GM12878 (cell line): ENCODE measurements at regions not wholly inside any gene's neighbourhood (a gene's known extent, or its start where the extent isn't known, plus 50 kb on each side); places are given as distances from the start of the nearest gene placed in this dataset.

Experiments
- ATAC-seq: fragments of 200-7000 bp; cut with Tn5 transposase; 3 replicates; pipeline ENCODE4 v1.9.1; 2020; ENCODE audit warnings: mild to moderate bottlenecking, moderate library complexity
- BruUV-seq: library from RNA; stranded (reverse); fragments of 400-500 nt; replicated peaks from 2 replicates; lab custom pipeline; 2021; lab: Mats Ljungman, UMichigan
- CTCF ChIA-PET: fragments of 300-600 bp; sonication (Branson Sonifier 250); formaldehyde crosslinking; extraction: SDS; loops from one replicate; lab custom pipeline; 2021; ENCODE audit warnings: inconsistent platforms; lab: Yijun Ruan, JAX
- POLR2A ChIA-PET: fragments of 350-600 bp; formaldehyde crosslinking; extraction: SDS; loops from one replicate; lab custom pipeline; 2021; ENCODE audit warnings: inconsistent platforms; lab: Charles Lee
- RAD21 ChIA-PET: fragments of 300-600 bp; sonication (Branson Sonifier 250); formaldehyde crosslinking; loops from one replicate; lab custom pipeline; 2023; ENCODE audit warnings: antibody characterized with exemption; ENCODE audit not compliant: unreplicated experiment; lab: Charles Lee
- SMC1A ChIA-PET: fragments of 300-600 bp; sonication (Branson Sonifier 250); formaldehyde crosslinking; loops from one replicate; lab custom pipeline; 2023; ENCODE audit not compliant: unreplicated experiment, uncharacterized antibody; lab: Charles Lee
- DNase-seq: peaks from one replicate; pipeline ENCODE4 v3.0.0-alpha.2; 2011; ENCODE audit warnings: low read depth, low spot score
- FAIRE-seq: peaks from 3 replicates; lab custom pipeline; 2011; peaks lifted over from hg19 to GRCh38; lab: Jason Lieb, UNC
- H2AFZ ChIP-seq: 2 replicates; pipeline ENCODE4 v1.6.0; 2011; ENCODE audit warnings: low read depth, low read length, control low read depth; ENCODE audit not compliant: control insufficient read depth
- H3K27ac ChIP-seq: 2 replicates; pipeline ENCODE4 v1.5.1; 2011; ENCODE audit warnings: control low read depth; ENCODE audit not compliant: control insufficient read depth, insufficient read depth
- H3K27me3 ChIP-seq, 2 experiments: replicated peaks in 1 of 2; 2 replicates each; pipeline versions ENCODE4 v1.6.0 to v1.6.1; 2011; ENCODE audit warnings: low read length in 1 of 2; ENCODE audit not compliant: control insufficient read depth in 2 of 2, insufficient read depth in 2 of 2
- H3K36me3 ChIP-seq, 2 experiments: 2 replicates each; pipeline ENCODE4 v1.5.1; 2011; ENCODE audit warnings: low read length in 1 of 2; ENCODE audit not compliant: control insufficient read depth in 2 of 2, insufficient read depth in 2 of 2
- H3K4me1 ChIP-seq: 2 replicates; pipeline ENCODE4 v1.6.1; 2011; ENCODE audit warnings: mild to moderate bottlenecking, low read length, moderate library complexity, mixed read lengths; ENCODE audit not compliant: control insufficient read depth, insufficient read depth
- H3K4me2 ChIP-seq: 2 replicates; pipeline ENCODE4 v1.6.0; 2011; ENCODE audit warnings: control low read depth; ENCODE audit not compliant: control insufficient read depth, insufficient read depth
- H3K4me3 ChIP-seq: fragments of 200-600 bp; sonication (generic); 2 replicates; pipeline ENCODE4 v1.5.1; 2016
- H3K79me2 ChIP-seq: 2 replicates; pipeline ENCODE4 v1.6.0; 2011; ENCODE audit warnings: low read length; ENCODE audit not compliant: control insufficient read depth, insufficient read depth
- H3K9ac ChIP-seq: 2 replicates; pipeline ENCODE4 v1.8.0; 2011; ENCODE audit warnings: low read length, control low read depth, mixed read lengths; ENCODE audit not compliant: control insufficient read depth, insufficient read depth
- H3K9me3 ChIP-seq: replicated peaks from 3 replicates; pipeline ENCODE4 v1.5.1; 2011; ENCODE audit warnings: mild to moderate bottlenecking, low read length; ENCODE audit not compliant: control insufficient read depth, insufficient read depth
- H4K20me1 ChIP-seq: 2 replicates; pipeline ENCODE4 v1.6.0; 2011; ENCODE audit not compliant: control insufficient read depth, insufficient read depth
- CHD2 ChIP-seq: IDR thresholded peaks from 2 replicates; pipeline ENCODE4 v1.6.1; 2011; ENCODE audit warnings: low read depth, low read length, improper control_type of control experiment, borderline replicate concordance
- IKZF1 ChIP-seq: fragments of 450-650 bp; conservative IDR thresholded peaks from 2 replicates; pipeline ENCODE4 v1.6.1; 2017; ENCODE audit warnings: antibody characterized with exemption, mild to moderate bottlenecking
- NKRF ChIP-seq: fragments of 450-650 bp; conservative IDR thresholded peaks from 2 replicates; pipeline ENCODE4 v1.6.1; 2017; ENCODE audit warnings: mild to moderate bottlenecking, moderate library complexity
- POU2F2 ChIP-seq: IDR thresholded peaks from 3 replicates; pipeline ENCODE4 v1.6.1; 2011; ENCODE audit warnings: low read depth, mild to moderate bottlenecking, low read length, borderline replicate concordance
- RAD21 ChIP-seq: IDR thresholded peaks from 2 replicates; pipeline ENCODE4 v1.6.1; 2011; ENCODE audit warnings: mild to moderate bottlenecking, low read depth, low read length, moderate library complexity; ENCODE audit not compliant: insufficient read depth
- SIX5 ChIP-seq: IDR thresholded peaks from 2 replicates; pipeline ENCODE4 v1.6.1; 2011; ENCODE audit warnings: mild to moderate bottlenecking, low read depth, low read length, moderate library complexity; ENCODE audit not compliant: severe bottlenecking
- SKIL ChIP-seq: fragments of 450-650 bp; IDR thresholded peaks from 2 replicates; pipeline ENCODE4 v1.6.1; 2017; ENCODE audit warnings: mild to moderate bottlenecking, low read depth, inconsistent platforms; ENCODE audit not compliant: poor library complexity, severe bottlenecking
- SMC3 ChIP-seq: IDR thresholded peaks from 2 replicates; pipeline ENCODE4 v1.6.1; 2011; ENCODE audit warnings: low read length, improper control_type of control experiment, borderline replicate concordance
- SREBF2 ChIP-seq: IDR thresholded peaks from 2 replicates; pipeline ENCODE4 v1.6.1; 2012; ENCODE audit warnings: mild to moderate bottlenecking, low read length
- STAT1 ChIP-seq: fragments of 450-650 bp; conservative IDR thresholded peaks from 2 replicates; pipeline ENCODE4 v1.6.1; 2014; ENCODE audit warnings: antibody characterized with exemption, mild to moderate bottlenecking
- TCF3 ChIP-seq: IDR thresholded peaks from 2 replicates; pipeline ENCODE4 v1.6.1; 2012; ENCODE audit warnings: low read depth, mild to moderate bottlenecking, low read length, borderline replicate concordance; ENCODE audit not compliant: insufficient read depth
- YBX1 ChIP-seq: fragments of 450-650 bp; IDR thresholded peaks from 2 replicates; pipeline ENCODE4 v1.6.1; 2016; ENCODE audit warnings: antibody characterized with exemption
- ZBTB4 ChIP-seq: fragments of 450-650 bp; formaldehyde crosslinking; IDR thresholded peaks from 2 replicates; pipeline ENCODE4 v1.4.0; 2022; ENCODE audit warnings: mild to moderate bottlenecking, moderate library complexity
- WGBS: methylation state at CpG from one replicate; pipeline ENCODE4 v1.1.6; 2016; ENCODE audit warnings: low lambda C conversion rate; ENCODE audit not compliant: insufficient replicate concordance, insufficient coverage; ENCODE audit errors: missing lambda C conversion rate; 5-methylcytosine and 5-hydroxymethylcytosine counted together
- in situ Hi-C: fragments of 300-500 bp; cut with MboI; formaldehyde crosslinking; loops from 9 replicates; pipeline ENCODE4 v1.14.3; 2018; ENCODE audit warnings: mixed read lengths
- intact Hi-C: fragments of 100-400 bp; cut with micrococcal nuclease; formaldehyde crosslinking; loops from one replicate; pipeline ENCODE4 v1.14.2; 2022; ENCODE audit not compliant: unreplicated experiment
- TF ChIP-seq, protein P1 (sequence below), 3 experiments: IDR thresholded peaks in 2 of 3; conservative IDR thresholded peaks in 1 of 3; 2 replicates each; pipeline ENCODE4 v1.5.1; 2011; ENCODE audit warnings: low read depth in 3 of 3, low read length in 3 of 3, mild to moderate bottlenecking in 3 of 3, control low read depth in 2 of 3, moderate library complexity in 2 of 3, inconsistent platforms in 1 of 3, mixed read lengths in 1 of 3; ENCODE audit not compliant: control insufficient read depth in 2 of 3, insufficient read depth in 1 of 3; ENCODE audit errors: extremely low read depth in 1 of 3
- TF ChIP-seq, protein P2 (sequence below): IDR thresholded peaks from 2 replicates; pipeline ENCODE4 v1.6.1; 2011; ENCODE audit warnings: low read depth, mild to moderate bottlenecking, low read length, moderate library complexity, borderline replicate concordance; ENCODE audit errors: extremely low read depth

DNA sequence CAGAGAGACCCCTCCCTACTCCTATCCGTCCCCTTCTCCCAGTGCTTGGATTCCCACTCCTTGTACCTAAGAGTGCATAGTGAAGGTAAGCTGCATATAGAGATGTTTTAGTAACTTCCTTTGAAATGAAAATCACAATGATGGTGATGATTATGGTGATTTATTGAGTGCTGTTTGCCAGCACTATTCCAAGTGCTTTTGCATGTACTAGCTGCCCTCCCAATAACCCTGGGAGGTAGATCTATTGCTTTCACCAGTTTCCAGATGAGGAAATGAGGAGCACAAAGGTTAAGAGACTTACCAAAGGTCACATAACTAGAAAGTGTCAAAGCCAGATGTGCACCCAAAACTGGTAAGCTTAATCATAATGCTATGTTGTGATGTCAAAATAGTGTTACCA is 80.4 kb upstream of the NEUROD6 start:
- H3K27ac ChIP-seq: no peak overlapping the region
- SMC1A ChIA-PET: no interaction called here
- POLR2A ChIA-PET: no interaction called here
- H4K20me1 ChIP-seq: no peaks in the 10 kb centered on the region
- no peaks in the 10 kb centered on the region for H3K9me3 ChIP-seq
- H2AFZ ChIP-seq: no peak overlapping the region
- no peak overlapping the region for H3K9ac ChIP-seq
- CTCF ChIA-PET: interaction anchor here (1.0 to 3.0 kb wide), 3 partner anchors 22 to 308 kb away, joined by 3 to 12 read pairs (median 3); no protein-coding TSS in a partner anchor
- no peaks in the 10 kb centered on the region for H3K36me3 ChIP-seq
- 0% methylated on average over 1 of the region's 1 CpG for WGBS
- intact Hi-C loops (no loop called here), in situ Hi-C loops (no loop called here)
- no peak overlapping the region for H3K4me3 ChIP-seq
- FAIRE-seq: no peak
- RAD21 ChIA-PET: no interaction called here
- no peaks in the 10 kb centered on the region for H3K79me2 ChIP-seq
- H3K4me2 ChIP-seq: no peak overlapping the region
- DNase-seq: no peak
- H3K4me1 ChIP-seq: no peaks in the 10 kb centered on the region
- no peaks in the 10 kb centered on the region for H3K27me3 ChIP-seq
- no TSS peak for BruUV-seq
- no peak for ATAC-seq
- no peak for TF ChIP-seq STAT1
- no peak for TF ChIP-seq TCF3
- no peak for TF ChIP-seq SREBF2
- no peak for TF ChIP-seq ZBTB4 (CRISPR knock-in tag)
- no peak for TF ChIP-seq SIX5
- no peak for TF ChIP-seq RAD21
- no peak for TF ChIP-seq SMC3
- TF ChIP-seq, protein P1, sequence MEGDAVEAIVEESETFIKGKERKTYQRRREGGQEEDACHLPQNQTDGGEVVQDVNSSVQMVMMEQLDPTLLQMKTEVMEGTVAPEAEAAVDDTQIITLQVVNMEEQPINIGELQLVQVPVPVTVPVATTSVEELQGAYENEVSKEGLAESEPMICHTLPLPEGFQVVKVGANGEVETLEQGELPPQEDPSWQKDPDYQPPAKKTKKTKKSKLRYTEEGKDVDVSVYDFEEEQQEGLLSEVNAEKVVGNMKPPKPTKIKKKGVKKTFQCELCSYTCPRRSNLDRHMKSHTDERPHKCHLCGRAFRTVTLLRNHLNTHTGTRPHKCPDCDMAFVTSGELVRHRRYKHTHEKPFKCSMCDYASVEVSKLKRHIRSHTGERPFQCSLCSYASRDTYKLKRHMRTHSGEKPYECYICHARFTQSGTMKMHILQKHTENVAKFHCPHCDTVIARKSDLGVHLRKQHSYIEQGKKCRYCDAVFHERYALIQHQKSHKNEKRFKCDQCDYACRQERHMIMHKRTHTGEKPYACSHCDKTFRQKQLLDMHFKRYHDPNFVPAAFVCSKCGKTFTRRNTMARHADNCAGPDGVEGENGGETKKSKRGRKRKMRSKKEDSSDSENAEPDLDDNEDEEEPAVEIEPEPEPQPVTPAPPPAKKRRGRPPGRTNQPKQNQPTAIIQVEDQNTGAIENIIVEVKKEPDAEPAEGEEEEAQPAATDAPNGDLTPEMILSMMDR (IDR thresholded peaks at IDR 0.05 in 2 of 3, conservative IDR thresholded peaks at IDR 0.05 in 1 of 3; ENCODE audit: control insufficient read depth in 2 of 3, extremely low read depth in 1 of 3, insufficient read depth in 1 of 3, low read depth in 3 of 3, low read length in 3 of 3): no peak
- no peak for TF ChIP-seq YBX1
- TF ChIP-seq NKRF: no peak
- TF ChIP-seq, protein P2, sequence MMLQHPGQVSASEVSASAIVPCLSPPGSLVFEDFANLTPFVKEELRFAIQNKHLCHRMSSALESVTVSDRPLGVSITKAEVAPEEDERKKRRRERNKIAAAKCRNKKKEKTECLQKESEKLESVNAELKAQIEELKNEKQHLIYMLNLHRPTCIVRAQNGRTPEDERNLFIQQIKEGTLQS: no peak
- TF ChIP-seq IKZF1: no peak
- TF ChIP-seq SKIL: no peak
- TF ChIP-seq POU2F2: no peak
- TF ChIP-seq CHD2: no peak
